ENCODE measurements at regions not wholly inside any gene's neighbourhood (a gene's known extent, or its start where the extent isn't known, plus 50 kb on each side); places are given as distances from the start of the nearest gene placed in this dataset.

- H3K4me3 Mint-ChIP-seq (ENCODE audit: unreplicated experiment), result no peak overlapping the region
- no peak for DNase-seq
- H3K27ac Mint-ChIP-seq (ENCODE audit: unreplicated experiment), result no peak overlapping the region
- H3K27me3 Mint-ChIP-seq (ENCODE audit: unreplicated experiment), result no peaks in the 10 kb centered on the region
- H3K4me1 Mint-ChIP-seq (ENCODE audit: low read depth, unreplicated experiment), result no peaks in the 10 kb centered on the region
- no peak for TF ChIP-seq CTCF (IDR thresholded peaks at IDR 0.05; ENCODE audit: partially characterized antibody, unreplicated experiment)
- peaks cover 4% of the 10 kb centered on the region for H3K9me3 Mint-ChIP-seq (ENCODE audit: unreplicated experiment)
- H3K36me3 Mint-ChIP-seq (ENCODE audit: unreplicated experiment), result peaks cover 4% of the 10 kb centered on the region
Measured at GRCh38 chr7:45387837-45388236, 186.3 kb upstream of the ADCY1 start.

- Mint-ChIP-seq H3K27me3 (ENCODE audit: unreplicated experiment) (no peaks in the 10 kb centered on the region), H3K4me3 (ENCODE audit: unreplicated experiment) (no peak overlapping the region), H3K4me1 (ENCODE audit: low read depth, unreplicated experiment) (no peaks in the 10 kb centered on the region)
Measured at GRCh38 chr7:45389073-45389872, 184.9 kb upstream of the ADCY1 start.

GRCh38 chr7:45390180-45390579 lies 184.0 kb upstream of the ADCY1 start:
- Mint-ChIP-seq H3K4me1 (ENCODE audit: low read depth, unreplicated experiment) (no peaks in the 10 kb centered on the region), H3K27me3 (ENCODE audit: unreplicated experiment) (no peaks in the 10 kb centered on the region), H3K36me3 (ENCODE audit: unreplicated experiment) (peaks cover 6% of the 10 kb centered on the region), H3K9me3 (ENCODE audit: unreplicated experiment) (peaks cover 4% of the 10 kb centered on the region), H3K4me3 (ENCODE audit: unreplicated experiment) (no peak overlapping the region), H3K27ac (ENCODE audit: unreplicated experiment) (no peak overlapping the region)
- no peak for TF ChIP-seq CTCF (IDR thresholded peaks at IDR 0.05; ENCODE audit: partially characterized antibody, unreplicated experiment)
- DNase-seq, result no peak

More at GRCh38 chr7:45389073-45389872, 184.9 kb upstream of the ADCY1 start:
- no peak for TF ChIP-seq CTCF (IDR thresholded peaks at IDR 0.05; ENCODE audit: partially characterized antibody, unreplicated experiment)
- Mint-ChIP-seq H3K9me3 (ENCODE audit: unreplicated experiment) (peaks cover 4% of the 10 kb centered on the region), H3K36me3 (ENCODE audit: unreplicated experiment) (peaks cover 6% of the 10 kb centered on the region), H3K27ac (ENCODE audit: unreplicated experiment) (no peak overlapping the region)
- no peak for DNase-seq

GRCh38 chr7:45390731-45391130 lies 183.4 kb upstream of the ADCY1 start:
- Mint-ChIP-seq H3K36me3 (ENCODE audit: unreplicated experiment) (peaks cover 6% of the 10 kb centered on the region), H3K9me3 (ENCODE audit: unreplicated experiment) (peaks cover 5% of the 10 kb centered on the region), H3K4me1 (ENCODE audit: low read depth, unreplicated experiment) (no peaks in the 10 kb centered on the region), H3K27me3 (ENCODE audit: unreplicated experiment) (no peaks in the 10 kb centered on the region), H3K4me3 (ENCODE audit: unreplicated experiment) (no peak overlapping the region), H3K27ac (ENCODE audit: unreplicated experiment) (no peak overlapping the region)
- no peak for DNase-seq
- no peak for TF ChIP-seq CTCF (IDR thresholded peaks at IDR 0.05; ENCODE audit: partially characterized antibody, unreplicated experiment)

Data from glutamatergic neuron (in vitro differentiated cells).